Kidney epithelial cell (primary cell): ENCODE measurements at regions not wholly inside any gene's neighbourhood (a gene's known extent, or its start where the extent isn't known, plus 50 kb on each side); places are given as distances from the start of the nearest gene placed in this dataset.
"Not testable (repeated sequence)": the region's sequence is repeated elsewhere in the genome, so short reads cannot be mapped to it uniquely, and the experiment has no call there.

Experiments used
- DNase-seq: peaks from one replicate; pipeline ENCODE4 v3.0.0-alpha.2; 2010; ENCODE audit warnings: low read depth
- H3K27me3 ChIP-seq: 2 replicates; pipeline ENCODE4 v1.6.0; 2011; ENCODE audit warnings: low read length; ENCODE audit not compliant: control insufficient read depth, insufficient read depth
- H3K36me3 ChIP-seq: 2 replicates; pipeline ENCODE4 v1.5.1; 2011; ENCODE audit warnings: low read length; ENCODE audit not compliant: control insufficient read depth, insufficient read depth
- H3K4me3 ChIP-seq: 2 replicates; pipeline ENCODE4 v1.5.1; 2011; ENCODE audit warnings: low read depth, mild to moderate bottlenecking, control low read depth, low read length
- TF ChIP-seq, protein P1 (sequence below): IDR thresholded peaks from 2 replicates; pipeline ENCODE4 v1.5.1; 2011; ENCODE audit warnings: mild to moderate bottlenecking, moderate library complexity, low read length, control low read depth, inconsistent platforms; ENCODE audit not compliant: insufficient read depth, poor library complexity, severe bottlenecking

DNA sequence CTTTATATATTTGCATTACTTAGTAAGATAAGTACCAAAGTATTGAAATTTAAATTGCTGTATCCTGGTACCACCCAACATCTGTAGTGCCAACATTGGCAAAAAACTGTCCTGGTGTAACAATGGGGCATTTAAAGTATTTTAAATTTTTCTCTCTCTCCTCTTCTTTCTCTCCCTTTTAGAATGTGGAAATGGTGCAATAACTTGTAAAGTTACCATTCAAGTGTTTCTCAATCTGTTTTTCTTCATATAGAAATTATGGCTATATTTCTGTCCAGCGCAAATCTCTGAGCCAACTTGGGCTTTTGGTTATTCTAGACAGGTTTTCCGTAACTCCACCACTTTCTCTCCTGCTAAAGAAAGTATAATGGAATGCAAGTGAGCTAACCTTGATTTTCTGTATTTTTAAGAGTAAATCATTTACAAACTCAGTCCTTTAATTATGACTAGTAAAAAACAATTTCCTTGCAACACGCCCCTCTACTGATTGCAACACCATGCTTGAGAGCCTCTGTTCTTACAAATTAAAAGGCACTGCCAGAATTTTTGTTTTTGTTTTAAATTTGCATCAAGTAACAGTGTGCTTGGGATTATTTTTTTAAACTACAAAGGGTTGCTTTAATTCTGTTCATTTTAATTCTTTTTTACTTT, 324.2 kb upstream of the CITED2 start:
- no peaks in the 10 kb centered on the region for H3K27me3 ChIP-seq
- TF ChIP-seq, protein P1, sequence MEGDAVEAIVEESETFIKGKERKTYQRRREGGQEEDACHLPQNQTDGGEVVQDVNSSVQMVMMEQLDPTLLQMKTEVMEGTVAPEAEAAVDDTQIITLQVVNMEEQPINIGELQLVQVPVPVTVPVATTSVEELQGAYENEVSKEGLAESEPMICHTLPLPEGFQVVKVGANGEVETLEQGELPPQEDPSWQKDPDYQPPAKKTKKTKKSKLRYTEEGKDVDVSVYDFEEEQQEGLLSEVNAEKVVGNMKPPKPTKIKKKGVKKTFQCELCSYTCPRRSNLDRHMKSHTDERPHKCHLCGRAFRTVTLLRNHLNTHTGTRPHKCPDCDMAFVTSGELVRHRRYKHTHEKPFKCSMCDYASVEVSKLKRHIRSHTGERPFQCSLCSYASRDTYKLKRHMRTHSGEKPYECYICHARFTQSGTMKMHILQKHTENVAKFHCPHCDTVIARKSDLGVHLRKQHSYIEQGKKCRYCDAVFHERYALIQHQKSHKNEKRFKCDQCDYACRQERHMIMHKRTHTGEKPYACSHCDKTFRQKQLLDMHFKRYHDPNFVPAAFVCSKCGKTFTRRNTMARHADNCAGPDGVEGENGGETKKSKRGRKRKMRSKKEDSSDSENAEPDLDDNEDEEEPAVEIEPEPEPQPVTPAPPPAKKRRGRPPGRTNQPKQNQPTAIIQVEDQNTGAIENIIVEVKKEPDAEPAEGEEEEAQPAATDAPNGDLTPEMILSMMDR = no peak
- peak; percentile 67 for DNase-seq
- no peaks in the 10 kb centered on the region for H3K36me3 ChIP-seq
- no peak overlapping the region for H3K4me3 ChIP-seq

DNA sequence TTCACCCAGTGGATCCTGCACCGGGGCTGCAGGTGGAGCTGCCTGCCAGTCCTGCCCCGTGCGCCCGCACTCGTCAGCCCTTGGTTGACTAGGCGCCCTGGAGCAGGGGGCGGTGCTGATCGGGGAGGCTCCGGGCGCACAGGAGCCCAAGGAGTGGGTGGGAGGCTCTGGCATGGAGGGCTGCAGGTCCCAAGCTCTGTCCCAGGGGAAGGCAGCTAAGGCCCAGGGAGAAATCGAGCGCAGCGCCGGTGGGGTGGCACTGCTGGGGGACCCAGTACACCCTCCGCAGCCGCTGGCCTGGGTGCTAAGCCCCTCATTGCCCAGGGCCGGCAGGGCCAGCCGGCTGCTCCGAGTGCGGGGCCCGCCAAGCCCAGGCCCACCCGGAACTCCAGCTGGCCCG, 323.4 kb upstream of the CITED2 start:
- H3K4me3 ChIP-seq, H3K27me3 ChIP-seq, H3K36me3 ChIP-seq, DNase-seq: not testable (repeated sequence)

DNA sequence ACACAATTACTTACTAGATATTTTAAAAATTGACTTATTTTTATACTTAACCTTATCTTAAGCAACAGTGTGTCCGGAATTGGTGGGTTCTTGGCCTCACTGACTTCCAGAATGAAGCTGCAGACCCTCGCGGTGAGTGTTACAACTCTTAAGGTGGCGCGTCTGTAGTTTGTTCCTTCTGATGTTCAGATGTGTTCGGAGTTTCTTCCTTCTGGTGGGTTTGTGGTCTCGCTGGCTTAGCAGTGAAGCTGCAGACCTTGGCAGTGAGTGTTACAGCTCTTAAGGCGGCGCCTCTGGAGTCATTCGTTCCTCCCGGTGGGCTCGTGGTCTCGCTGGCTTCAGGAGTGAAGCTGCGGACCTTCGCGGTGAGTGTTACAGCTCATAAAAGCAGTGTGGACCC, 322.5 kb upstream of the CITED2 start:
- DNase-seq, H3K4me3 ChIP-seq, H3K27me3 ChIP-seq, H3K36me3 ChIP-seq: not testable (repeated sequence)

DNA sequence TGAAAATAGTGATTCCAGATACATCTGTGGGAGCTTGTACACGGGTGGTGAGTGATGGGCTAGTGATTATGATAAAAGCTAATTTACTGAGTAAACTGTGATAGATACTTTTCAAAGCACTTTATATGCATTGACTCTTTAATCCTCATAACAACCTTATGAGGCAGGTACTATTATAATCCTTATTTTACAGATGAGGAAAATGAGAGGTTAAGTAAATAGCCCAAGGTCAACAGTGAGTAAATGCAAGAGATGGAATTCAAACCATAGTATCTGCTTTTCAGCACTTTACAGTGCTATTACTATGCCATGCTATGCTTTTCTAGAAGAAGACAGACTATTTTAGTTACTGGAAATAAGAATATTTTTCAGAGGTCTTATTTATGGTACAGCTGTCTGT, 320.9 kb upstream of the CITED2 start:
- no peak for DNase-seq
- H3K4me3 ChIP-seq = no peak overlapping the region
- no peaks in the 10 kb centered on the region for H3K36me3 ChIP-seq
- TF ChIP-seq, protein P1 = no peak
- H3K27me3 ChIP-seq = no peaks in the 10 kb centered on the region

DNA sequence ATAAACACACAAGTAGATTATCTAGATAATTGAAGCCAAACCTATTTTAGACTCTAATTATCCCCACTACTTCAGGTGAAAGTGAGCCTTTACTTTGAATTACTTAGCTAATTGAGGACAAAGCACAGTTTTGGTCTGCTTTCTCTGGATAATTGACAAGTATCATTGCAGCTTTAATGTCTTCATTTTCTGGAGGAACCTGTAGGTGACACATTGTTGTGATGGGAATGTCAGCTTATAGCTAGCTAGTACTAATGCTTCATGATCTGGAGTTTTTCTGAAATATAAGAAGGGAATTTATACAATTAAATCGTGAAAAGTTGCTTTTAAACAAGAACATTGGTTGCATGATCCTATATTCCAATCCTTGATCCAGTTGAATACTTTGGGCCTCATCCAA, 319.3 kb upstream of the CITED2 start:
- H3K36me3 ChIP-seq = no peaks in the 10 kb centered on the region
- no peak overlapping the region for H3K4me3 ChIP-seq
- no peaks in the 10 kb centered on the region for H3K27me3 ChIP-seq
- TF ChIP-seq, protein P1 = no peak
- DNase-seq = no peak

GRCh38 chr6:139690007-139690406, 315.6 kb upstream of the CITED2 start:
- Histone ChIP-seq H3K27me3 (no peaks in the 10 kb centered on the region), H3K4me3 (no peak overlapping the region)
- DNase-seq = no peak

GRCh38 chr6:139687055-139687454, 312.6 kb upstream of the CITED2 start:
- Histone ChIP-seq H3K27me3 (no peaks in the 10 kb centered on the region), H3K36me3 (no peaks in the 10 kb centered on the region), H3K4me3 (no peak overlapping the region)
- no peak for DNase-seq
- TF ChIP-seq, protein P1 = no peak

More at GRCh38 chr6:139690007-139690406, 315.6 kb upstream of the CITED2 start:
- TF ChIP-seq, protein P1 = no peak
- no peaks in the 10 kb centered on the region for H3K36me3 ChIP-seq
